ENCODE measurements at regions not wholly inside any gene's neighbourhood (a gene's known extent, or its start where the extent isn't known, plus 50 kb on each side); places are given as distances from the start of the nearest gene placed in this dataset.

DNA sequence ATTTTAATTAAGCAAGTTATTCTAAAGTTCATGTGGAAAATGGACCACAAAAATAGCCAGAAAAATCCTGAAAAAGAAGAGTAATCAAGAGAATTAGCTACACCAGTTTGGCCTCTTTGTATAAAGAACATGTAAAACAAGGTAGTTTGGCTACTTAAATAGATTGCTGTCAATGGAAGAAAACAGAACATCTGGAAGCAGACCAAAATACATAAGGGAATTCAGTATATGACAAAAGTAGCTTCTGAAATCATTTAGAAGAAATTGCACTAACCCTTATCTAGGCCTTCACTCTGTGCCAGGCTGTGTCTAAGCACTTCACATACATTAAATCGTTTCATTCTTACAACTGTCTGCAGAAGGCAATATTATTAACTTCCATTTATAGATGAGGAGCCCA is 156.6 kb downstream of the PRDM6 start:
- Histone ChIP-seq H3K4me1 (peaks cover 0 to 24% (median 8%) of the 10 kb centered on the region in 4 donors), H3K27ac (no peak overlapping the region), H3K27me3 (no peaks in the 10 kb centered on the region), H3K4me3 (no peak overlapping the region), H3K9me3 (no peaks in the 10 kb centered on the region), H3K36me3 (no peaks in the 10 kb centered on the region)
- intact Hi-C loops (cut with DNase I; ENCODE audit: low total_unique reads), result no loop called here
- DNase-seq, result no peak
- TF ChIP-seq, protein P1, sequence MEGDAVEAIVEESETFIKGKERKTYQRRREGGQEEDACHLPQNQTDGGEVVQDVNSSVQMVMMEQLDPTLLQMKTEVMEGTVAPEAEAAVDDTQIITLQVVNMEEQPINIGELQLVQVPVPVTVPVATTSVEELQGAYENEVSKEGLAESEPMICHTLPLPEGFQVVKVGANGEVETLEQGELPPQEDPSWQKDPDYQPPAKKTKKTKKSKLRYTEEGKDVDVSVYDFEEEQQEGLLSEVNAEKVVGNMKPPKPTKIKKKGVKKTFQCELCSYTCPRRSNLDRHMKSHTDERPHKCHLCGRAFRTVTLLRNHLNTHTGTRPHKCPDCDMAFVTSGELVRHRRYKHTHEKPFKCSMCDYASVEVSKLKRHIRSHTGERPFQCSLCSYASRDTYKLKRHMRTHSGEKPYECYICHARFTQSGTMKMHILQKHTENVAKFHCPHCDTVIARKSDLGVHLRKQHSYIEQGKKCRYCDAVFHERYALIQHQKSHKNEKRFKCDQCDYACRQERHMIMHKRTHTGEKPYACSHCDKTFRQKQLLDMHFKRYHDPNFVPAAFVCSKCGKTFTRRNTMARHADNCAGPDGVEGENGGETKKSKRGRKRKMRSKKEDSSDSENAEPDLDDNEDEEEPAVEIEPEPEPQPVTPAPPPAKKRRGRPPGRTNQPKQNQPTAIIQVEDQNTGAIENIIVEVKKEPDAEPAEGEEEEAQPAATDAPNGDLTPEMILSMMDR (IDR thresholded peaks at IDR 0.05), result no peak

DNA sequence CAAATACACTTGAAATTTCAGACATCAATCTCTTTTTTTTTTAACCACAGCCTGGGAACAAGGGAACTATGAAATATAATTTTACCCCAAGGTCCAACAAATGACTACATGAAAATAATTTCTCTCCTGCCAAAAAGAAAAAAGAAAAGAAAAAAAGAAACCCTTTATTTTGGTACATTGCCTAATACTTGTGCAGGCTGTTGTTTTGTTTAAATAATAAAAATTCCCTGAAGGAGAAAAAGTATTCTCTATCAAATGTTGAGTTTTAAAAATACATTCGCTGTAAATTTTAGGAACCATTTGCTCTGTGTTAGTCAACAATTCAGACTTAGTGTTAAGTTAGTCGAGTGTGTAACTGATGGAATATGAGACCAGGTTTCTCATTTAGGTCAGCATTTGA is 155.4 kb downstream of the PRDM6 start:
- Histone ChIP-seq H3K27ac (peak overlapping the region; percentile 25 to 48), H3K4me1 (peaks cover 0 to 24% (median 8%) of the 10 kb centered on the region in 4 donors), H3K36me3 (no peaks in the 10 kb centered on the region), H3K4me3 (no peak overlapping the region), H3K9me3 (no peaks in the 10 kb centered on the region), H3K27me3 (no peaks in the 10 kb centered on the region)
- intact Hi-C loops (cut with DNase I; ENCODE audit: low total_unique reads), result no loop called here
- TF ChIP-seq, protein P1 (IDR thresholded peaks at IDR 0.05), result no peak
- no peak for DNase-seq

All from tibial artery (tissue), 4 donors.